ENCODE measurements at regions not wholly inside any gene's neighbourhood (a gene's known extent, or its start where the extent isn't known, plus 50 kb on each side); places are given as distances from the start of the nearest gene placed in this dataset.

- TF ChIP-seq CTCF (IDR thresholded peaks at IDR 0.05; ENCODE audit: poor library complexity) = no peak
- no peak for TF ChIP-seq EZH2 (IDR thresholded peaks at IDR 0.05; ENCODE audit: borderline replicate concordance)
Measured at GRCh38 chr9:75823151-75823550, 67.3 kb upstream of the PCSK5 start.

Measured in hepatocyte (in vitro differentiated cells).